GM20431 (cell line): ENCODE measurements at regions not wholly inside any gene's neighbourhood (a gene's known extent, or its start where the extent isn't known, plus 50 kb on each side); places are given as distances from the start of the nearest gene placed in this dataset.

Experiments
- in situ Hi-C: fragments of 300-500 bp; cut with MseI, MboI; formaldehyde crosslinking; loops from one replicate; pipeline ENCODE4 v1.15.0; 2020; ENCODE audit warnings: low sequenced_read_pairs; ENCODE audit not compliant: unreplicated experiment

GRCh38 chr18:57991552-57991951 lies 52.5 kb upstream of the NEDD4L start:
- in situ Hi-C loops: no loop called here

GRCh38 chr18:57989536-57989935 lies 54.5 kb upstream of the NEDD4L start:
- in situ Hi-C loops: no loop called here

DNA sequence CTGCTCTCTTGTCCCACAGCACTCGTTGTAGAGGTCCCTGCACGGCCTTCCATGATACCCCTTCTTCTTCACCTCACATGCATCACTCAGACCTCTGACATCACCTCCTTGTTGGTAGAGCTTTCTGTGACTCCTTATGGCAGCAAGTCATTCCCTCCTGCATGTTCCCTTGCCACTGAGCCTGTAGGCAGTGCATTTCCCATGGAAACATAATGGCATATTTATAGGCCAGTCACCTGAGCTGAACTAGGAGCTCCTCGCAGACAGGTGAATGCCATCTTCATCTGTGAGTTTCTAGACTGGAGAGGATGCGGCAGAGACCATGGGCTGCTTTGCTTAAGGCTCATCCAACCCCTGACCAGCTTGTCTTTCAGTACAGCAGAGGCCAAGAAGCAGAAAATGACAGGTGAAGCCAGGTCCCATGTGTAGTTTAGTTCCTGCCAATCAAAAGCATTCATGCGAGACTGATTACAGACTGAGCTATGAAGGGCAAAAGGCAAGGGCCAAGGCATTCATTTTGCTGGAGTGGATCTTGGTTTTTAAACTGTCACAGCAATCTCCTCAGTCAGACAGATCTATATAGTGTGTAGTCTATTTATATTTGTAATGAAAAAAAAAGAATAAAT lies 59.4 kb upstream of the NEDD4L start:
- in situ Hi-C loops: no loop called here

GRCh38 chr18:57983965-57984364 lies 60.1 kb upstream of the NEDD4L start:
- in situ Hi-C loops: no loop called here

- in situ Hi-C loops: no loop called here
Measured at GRCh38 chr18:57983472-57983871, 60.6 kb upstream of the NEDD4L start.

GRCh38 chr18:57982372-57983021 lies 61.5 kb upstream of the NEDD4L start:
- in situ Hi-C loops: no loop called here

GRCh38 chr18:57981308-57982028 lies 62.6 kb upstream of the NEDD4L start:
- in situ Hi-C loops: no loop called here

- in situ Hi-C loops: no loop called here
Measured at GRCh38 chr18:57980573-57981307, 63.3 kb upstream of the NEDD4L start.

GRCh38 chr18:57976230-57976773 lies 67.7 kb upstream of the NEDD4L start:
- in situ Hi-C loops: no loop called here

GRCh38 chr18:57975805-57976204 lies 68.2 kb upstream of the NEDD4L start:
- in situ Hi-C loops: no loop called here

DNA sequence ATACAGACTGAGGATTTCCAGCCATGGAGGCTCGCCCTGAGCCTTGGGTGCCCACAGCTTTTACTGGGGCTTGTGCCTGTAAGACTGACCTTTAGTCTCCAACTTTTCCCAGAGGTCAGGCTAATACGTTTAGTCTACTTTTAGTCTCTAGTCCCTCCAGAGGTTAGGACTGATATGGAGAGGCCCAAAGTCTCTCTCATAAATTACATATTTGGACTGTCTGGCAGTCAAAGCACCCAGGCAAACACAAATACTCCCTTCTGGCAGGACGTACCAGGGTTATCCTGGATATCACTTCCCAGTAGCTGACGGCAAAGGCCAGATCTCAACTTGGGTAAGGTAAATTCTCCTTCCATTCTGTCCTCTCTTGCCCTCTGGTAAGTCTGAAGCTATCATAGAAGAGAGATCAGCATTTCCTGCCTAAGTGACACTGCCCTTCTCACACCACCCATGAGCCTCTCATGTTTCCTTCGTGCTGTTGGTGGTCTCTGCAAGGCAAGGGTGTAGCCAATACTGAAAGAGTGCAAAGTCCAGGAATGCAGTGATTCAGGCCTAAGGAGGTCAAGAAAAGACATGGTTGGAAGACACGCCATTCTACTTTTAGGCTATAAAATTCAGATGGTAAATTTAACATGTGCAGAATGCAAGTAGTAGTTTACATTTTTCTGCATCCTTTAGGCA lies 69.3 kb upstream of the NEDD4L start:
- in situ Hi-C loops: no loop called here

GRCh38 chr18:57973889-57974288 lies 70.1 kb upstream of the NEDD4L start:
- in situ Hi-C loops: no loop called here

GRCh38 chr18:57970356-57971095 lies 73.5 kb upstream of the NEDD4L start:
- in situ Hi-C loops: no loop called here

DNA sequence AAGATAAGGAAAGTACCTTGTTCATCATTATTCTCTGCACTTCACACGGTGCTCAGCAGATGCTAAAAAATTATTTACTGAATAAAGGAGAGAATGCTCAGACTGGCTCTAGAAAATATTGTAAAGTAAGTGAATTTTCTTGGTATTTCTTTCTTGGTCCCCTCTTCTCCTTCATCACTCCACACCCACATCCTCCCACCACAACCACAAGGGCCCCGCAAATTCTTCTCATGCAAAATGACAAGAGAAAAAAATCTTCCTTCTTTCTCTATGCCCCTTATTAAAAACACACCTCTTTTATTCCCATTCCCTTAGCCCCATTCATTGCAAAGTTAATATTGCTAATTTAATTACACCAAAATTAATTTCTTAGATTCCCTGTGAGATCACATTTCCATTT lies 74.2 kb upstream of the NEDD4L start:
- in situ Hi-C loops: no loop called here

- in situ Hi-C loops: no loop called here
Measured at GRCh38 chr18:57965246-57965645, 78.8 kb upstream of the NEDD4L start.

- in situ Hi-C loops: no loop called here
Measured at GRCh38 chr18:57961876-57962505, 82.0 kb upstream of the NEDD4L start.

- in situ Hi-C loops: no loop called here
Measured at GRCh38 chr18:57961411-57961810, 82.6 kb upstream of the NEDD4L start.

DNA sequence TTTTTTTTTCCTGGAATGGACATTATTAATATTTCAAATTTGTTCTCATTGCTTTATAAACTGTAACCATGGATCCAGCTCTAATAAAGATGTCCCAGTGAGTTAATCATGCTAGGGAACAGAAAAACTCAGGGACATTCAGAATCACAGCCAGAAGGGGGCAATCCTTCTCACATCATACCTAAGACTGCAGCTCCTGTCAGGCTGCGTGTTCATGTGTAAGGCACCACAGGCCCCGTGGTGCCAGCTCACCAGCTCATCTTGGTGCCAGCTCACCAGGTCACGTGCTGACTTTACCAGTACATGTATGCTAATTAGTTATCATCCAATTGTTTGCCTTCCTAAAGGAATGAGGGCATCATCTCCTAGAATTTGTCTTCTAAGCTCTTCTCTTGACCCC lies 84.7 kb upstream of the NEDD4L start:
- in situ Hi-C loops: no loop called here

DNA sequence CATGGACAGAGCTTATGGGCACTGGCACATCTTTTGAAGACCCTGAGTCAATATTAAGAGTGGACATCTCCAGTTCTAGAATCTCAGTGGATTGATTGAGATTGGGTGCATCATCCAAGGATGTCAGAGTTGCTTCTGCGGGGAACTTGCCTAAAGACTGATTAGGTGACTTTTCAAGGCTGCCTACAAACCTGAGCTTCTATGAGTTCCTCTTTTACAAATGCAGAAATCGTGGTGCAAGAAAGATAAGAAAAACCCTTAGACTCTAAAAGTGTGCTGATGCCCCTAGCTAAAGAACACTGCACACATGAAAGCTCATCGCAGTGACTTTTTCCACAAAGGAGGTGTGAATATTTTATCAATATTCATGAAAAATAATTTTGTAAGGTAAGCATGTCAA lies 86.8 kb upstream of the NEDD4L start:
- in situ Hi-C loops: no loop called here
